ENCODE measurements at regions not wholly inside any gene's neighbourhood (a gene's known extent, or its start where the extent isn't known, plus 50 kb on each side); places are given as distances from the start of the nearest gene placed in this dataset.

DNA sequence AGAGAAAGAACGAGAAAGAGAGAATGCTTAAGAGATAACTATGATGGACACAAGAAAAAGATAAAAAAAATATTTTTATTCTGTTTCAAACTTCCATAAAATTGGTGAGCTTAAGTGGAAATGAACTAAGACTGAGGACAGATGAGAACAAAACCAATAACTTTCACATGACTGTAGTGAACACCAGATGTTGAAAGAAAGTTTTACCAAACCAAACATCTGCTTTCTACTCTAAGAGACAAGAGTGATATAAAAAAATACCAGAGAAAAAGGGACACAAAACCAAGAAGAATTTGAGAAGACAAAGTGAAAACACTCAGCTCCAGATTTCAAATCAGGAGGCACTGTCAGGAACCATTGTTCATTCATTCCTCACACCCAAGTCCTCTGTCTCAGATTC is 147.9 kb downstream of the IMPG2 start:
- Histone ChIP-seq H3K4me3 (ENCODE audit: low read depth in 1 of 2, low read length in 2 of 2) (no peak overlapping the region), H3K4me1 (ENCODE audit: control insufficient read depth in 1 of 2, insufficient read depth in 2 of 2, low read length in 2 of 2) (no peaks in the 10 kb centered on the region), H3K9me3 (ENCODE audit: control insufficient read depth in 1 of 2, low read length in 2 of 2) (no peaks in the 10 kb centered on the region), H3K9ac (ENCODE audit: low read depth in 1 of 2, low read length in 2 of 2) (no peak overlapping the region), H3K27me3 (ENCODE audit: control insufficient read depth in 1 of 2, insufficient read depth in 2 of 2, low read length in 2 of 2) (no peaks in the 10 kb centered on the region), H3K36me3 (ENCODE audit: control insufficient read depth in 1 of 2, insufficient read depth in 2 of 2, low read length in 2 of 2) (no peaks in the 10 kb centered on the region), H3K27ac (ENCODE audit: low read depth, low read length) (no peak overlapping the region)

GRCh38 chr3:101171681-101172191 is 148.6 kb downstream of the IMPG2 start:
- Histone ChIP-seq H3K27me3 (ENCODE audit: control insufficient read depth in 1 of 2, insufficient read depth in 2 of 2, low read length in 2 of 2) (no peaks in the 10 kb centered on the region), H3K27ac (ENCODE audit: low read depth, low read length) (no peak overlapping the region), H3K4me3 (ENCODE audit: low read depth in 1 of 2, low read length in 2 of 2) (no peak overlapping the region), H3K36me3 (ENCODE audit: control insufficient read depth in 1 of 2, insufficient read depth in 2 of 2, low read length in 2 of 2) (no peaks in the 10 kb centered on the region), H3K4me1 (ENCODE audit: control insufficient read depth in 1 of 2, insufficient read depth in 2 of 2, low read length in 2 of 2) (no peaks in the 10 kb centered on the region), H3K9ac (ENCODE audit: low read depth in 1 of 2, low read length in 2 of 2) (no peak overlapping the region), H3K9me3 (ENCODE audit: control insufficient read depth in 1 of 2, low read length in 2 of 2) (no peaks in the 10 kb centered on the region)

GRCh38 chr3:101170806-101171558 is 149.4 kb downstream of the IMPG2 start:
- H3K36me3 ChIP-seq (ENCODE audit: control insufficient read depth in 1 of 2, insufficient read depth in 2 of 2, low read length in 2 of 2): no peaks in the 10 kb centered on the region
- H3K9ac ChIP-seq (ENCODE audit: low read depth in 1 of 2, low read length in 2 of 2): no peak overlapping the region
- no peak overlapping the region for H3K4me3 ChIP-seq (ENCODE audit: low read depth in 1 of 2, low read length in 2 of 2)
- no peaks in the 10 kb centered on the region for H3K27me3 ChIP-seq (ENCODE audit: control insufficient read depth in 1 of 2, insufficient read depth in 2 of 2, low read length in 2 of 2)
- no peaks in the 10 kb centered on the region for H3K4me1 ChIP-seq (ENCODE audit: control insufficient read depth in 1 of 2, insufficient read depth in 2 of 2, low read length in 2 of 2)
- H3K9me3 ChIP-seq (ENCODE audit: control insufficient read depth in 1 of 2, low read length in 2 of 2): no peaks in the 10 kb centered on the region
- no peak overlapping the region for H3K27ac ChIP-seq (ENCODE audit: low read depth, low read length)

GRCh38 chr3:101170062-101170771 is 150.2 kb downstream of the IMPG2 start:
- no peaks in the 10 kb centered on the region for H3K36me3 ChIP-seq (ENCODE audit: control insufficient read depth in 1 of 2, insufficient read depth in 2 of 2, low read length in 2 of 2)
- no peaks in the 10 kb centered on the region for H3K9me3 ChIP-seq (ENCODE audit: control insufficient read depth in 1 of 2, low read length in 2 of 2)
- H3K27ac ChIP-seq (ENCODE audit: low read depth, low read length): no peak overlapping the region
- no peak overlapping the region for H3K9ac ChIP-seq (ENCODE audit: low read depth in 1 of 2, low read length in 2 of 2)
- H3K27me3 ChIP-seq (ENCODE audit: control insufficient read depth in 1 of 2, insufficient read depth in 2 of 2, low read length in 2 of 2): no peaks in the 10 kb centered on the region
- H3K4me1 ChIP-seq (ENCODE audit: control insufficient read depth in 1 of 2, insufficient read depth in 2 of 2, low read length in 2 of 2): no peaks in the 10 kb centered on the region
- no peak overlapping the region for H3K4me3 ChIP-seq (ENCODE audit: low read depth in 1 of 2, low read length in 2 of 2)

DNA sequence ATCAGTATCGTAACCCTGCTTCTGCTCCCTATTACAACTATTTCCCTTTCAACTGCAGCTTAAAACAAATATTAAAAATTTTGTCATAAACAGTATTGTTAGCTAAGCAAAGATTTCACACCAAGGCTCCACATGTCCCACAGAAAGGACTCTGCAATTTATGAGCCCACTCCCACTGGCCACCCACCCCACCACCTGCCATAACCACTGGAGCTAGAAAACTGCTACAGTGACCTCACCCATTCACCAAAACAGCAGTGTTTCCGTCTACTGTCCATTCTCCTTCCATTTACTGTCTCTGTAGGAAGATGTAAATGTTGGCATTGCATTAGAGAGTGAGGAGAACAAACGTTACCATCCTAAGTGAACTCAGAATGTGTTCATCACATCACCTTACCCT is 150.9 kb downstream of the IMPG2 start:
- Histone ChIP-seq H3K27ac (ENCODE audit: low read depth, low read length) (no peak overlapping the region), H3K4me1 (ENCODE audit: control insufficient read depth in 1 of 2, insufficient read depth in 2 of 2, low read length in 2 of 2) (no peaks in the 10 kb centered on the region), H3K27me3 (ENCODE audit: control insufficient read depth in 1 of 2, insufficient read depth in 2 of 2, low read length in 2 of 2) (no peaks in the 10 kb centered on the region), H3K4me3 (ENCODE audit: low read depth in 1 of 2, low read length in 2 of 2) (no peak overlapping the region), H3K36me3 (ENCODE audit: control insufficient read depth in 1 of 2, insufficient read depth in 2 of 2, low read length in 2 of 2) (no peaks in the 10 kb centered on the region), H3K9me3 (ENCODE audit: control insufficient read depth in 1 of 2, low read length in 2 of 2) (no peaks in the 10 kb centered on the region), H3K9ac (ENCODE audit: low read depth in 1 of 2, low read length in 2 of 2) (no peak overlapping the region)

- Histone ChIP-seq H3K27me3 (ENCODE audit: control insufficient read depth in 1 of 2, insufficient read depth in 2 of 2, low read length in 2 of 2) (no peaks in the 10 kb centered on the region), H3K36me3 (ENCODE audit: control insufficient read depth in 1 of 2, insufficient read depth in 2 of 2, low read length in 2 of 2) (no peaks in the 10 kb centered on the region), H3K9ac (ENCODE audit: low read depth in 1 of 2, low read length in 2 of 2) (no peak overlapping the region), H3K4me1 (ENCODE audit: control insufficient read depth in 1 of 2, insufficient read depth in 2 of 2, low read length in 2 of 2) (no peaks in the 10 kb centered on the region), H3K27ac (ENCODE audit: low read depth, low read length) (no peak overlapping the region), H3K9me3 (ENCODE audit: control insufficient read depth in 1 of 2, low read length in 2 of 2) (no peaks in the 10 kb centered on the region), H3K4me3 (ENCODE audit: low read depth in 1 of 2, low read length in 2 of 2) (no peak overlapping the region)
Measured at GRCh38 chr3:101167376-101167775, 153.0 kb downstream of the IMPG2 start.

GRCh38 chr3:101166150-101166549 is 154.2 kb downstream of the IMPG2 start:
- no peak overlapping the region for H3K27ac ChIP-seq (ENCODE audit: low read depth, low read length)
- H3K9me3 ChIP-seq (ENCODE audit: control insufficient read depth in 1 of 2, low read length in 2 of 2): no peaks in the 10 kb centered on the region
- no peak overlapping the region for H3K9ac ChIP-seq (ENCODE audit: low read depth in 1 of 2, low read length in 2 of 2)
- no peaks in the 10 kb centered on the region for H3K4me1 ChIP-seq (ENCODE audit: control insufficient read depth in 1 of 2, insufficient read depth in 2 of 2, low read length in 2 of 2)
- H3K27me3 ChIP-seq (ENCODE audit: control insufficient read depth in 1 of 2, insufficient read depth in 2 of 2, low read length in 2 of 2): no peaks in the 10 kb centered on the region
- no peak overlapping the region for H3K4me3 ChIP-seq (ENCODE audit: low read depth in 1 of 2, low read length in 2 of 2)
- H3K36me3 ChIP-seq (ENCODE audit: control insufficient read depth in 1 of 2, insufficient read depth in 2 of 2, low read length in 2 of 2): no peaks in the 10 kb centered on the region

DNA sequence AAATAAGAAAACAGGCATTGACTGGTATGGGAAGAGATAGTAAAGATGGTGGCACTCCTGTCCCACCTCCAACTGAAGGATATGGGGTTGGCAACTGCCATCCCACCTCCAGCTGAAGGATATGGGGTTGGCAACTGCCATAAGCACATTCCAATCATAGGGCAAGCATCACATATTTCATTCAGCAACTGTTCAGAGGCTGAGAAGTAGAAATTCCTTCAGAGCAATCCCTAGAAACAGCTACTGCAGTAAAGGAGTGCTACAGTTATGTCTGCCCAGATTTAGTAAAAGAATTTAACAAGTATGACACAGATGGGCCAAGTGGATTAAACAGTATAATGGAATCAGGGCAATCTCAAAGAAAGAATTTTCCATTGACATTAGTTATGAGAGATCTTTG is 156.8 kb downstream of the IMPG2 start:
- Histone ChIP-seq H3K27me3 (ENCODE audit: control insufficient read depth in 1 of 2, insufficient read depth in 2 of 2, low read length in 2 of 2) (no peaks in the 10 kb centered on the region), H3K4me1 (ENCODE audit: control insufficient read depth in 1 of 2, insufficient read depth in 2 of 2, low read length in 2 of 2) (no peaks in the 10 kb centered on the region), H3K9me3 (ENCODE audit: control insufficient read depth in 1 of 2, low read length in 2 of 2) (no peaks in the 10 kb centered on the region), H3K9ac (ENCODE audit: low read depth in 1 of 2, low read length in 2 of 2) (no peak overlapping the region), H3K4me3 (ENCODE audit: low read depth in 1 of 2, low read length in 2 of 2) (no peak overlapping the region), H3K27ac (ENCODE audit: low read depth, low read length) (no peak overlapping the region), H3K36me3 (ENCODE audit: control insufficient read depth in 1 of 2, insufficient read depth in 2 of 2, low read length in 2 of 2) (no peaks in the 10 kb centered on the region)

DNA sequence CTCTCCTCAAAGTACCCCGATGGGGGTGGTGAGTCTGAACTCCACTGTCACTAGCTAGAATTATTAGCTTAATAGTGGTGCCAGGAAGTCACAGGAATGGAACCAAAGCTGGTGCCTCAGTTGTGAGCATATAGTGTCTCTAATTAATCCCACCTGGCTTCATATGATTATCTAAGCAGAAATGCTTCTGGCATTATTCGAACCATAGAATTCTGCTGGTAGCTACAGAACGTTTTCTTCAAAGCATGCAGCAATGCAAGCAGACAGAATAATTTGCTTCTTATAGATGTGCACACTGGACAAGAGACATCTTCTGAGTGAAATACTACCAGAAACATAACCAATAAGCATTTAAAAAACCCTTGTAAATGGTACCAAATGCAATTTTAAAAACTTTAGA is 160.9 kb downstream of the IMPG2 start:
- H3K27me3 ChIP-seq (ENCODE audit: control insufficient read depth in 1 of 2, insufficient read depth in 2 of 2, low read length in 2 of 2): no peaks in the 10 kb centered on the region
- no peak overlapping the region for H3K9ac ChIP-seq (ENCODE audit: low read depth in 1 of 2, low read length in 2 of 2)
- H3K9me3 ChIP-seq (ENCODE audit: control insufficient read depth in 1 of 2, low read length in 2 of 2): no peaks in the 10 kb centered on the region
- H3K4me3 ChIP-seq (ENCODE audit: low read depth in 1 of 2, low read length in 2 of 2): no peak overlapping the region
- no peak overlapping the region for H3K27ac ChIP-seq (ENCODE audit: low read depth, low read length)
- H3K36me3 ChIP-seq (ENCODE audit: control insufficient read depth in 1 of 2, insufficient read depth in 2 of 2, low read length in 2 of 2): no peaks in the 10 kb centered on the region
- H3K4me1 ChIP-seq (ENCODE audit: control insufficient read depth in 1 of 2, insufficient read depth in 2 of 2, low read length in 2 of 2): no peaks in the 10 kb centered on the region

GRCh38 chr3:101158374-101158773 is 162.0 kb downstream of the IMPG2 start:
- no peaks in the 10 kb centered on the region for H3K9me3 ChIP-seq (ENCODE audit: control insufficient read depth in 1 of 2, low read length in 2 of 2)
- H3K36me3 ChIP-seq (ENCODE audit: control insufficient read depth in 1 of 2, insufficient read depth in 2 of 2, low read length in 2 of 2): no peaks in the 10 kb centered on the region
- no peak overlapping the region for H3K9ac ChIP-seq (ENCODE audit: low read depth in 1 of 2, low read length in 2 of 2)
- no peak overlapping the region for H3K27ac ChIP-seq (ENCODE audit: low read depth, low read length)
- no peaks in the 10 kb centered on the region for H3K27me3 ChIP-seq (ENCODE audit: control insufficient read depth in 1 of 2, insufficient read depth in 2 of 2, low read length in 2 of 2)
- no peaks in the 10 kb centered on the region for H3K4me1 ChIP-seq (ENCODE audit: control insufficient read depth in 1 of 2, insufficient read depth in 2 of 2, low read length in 2 of 2)
- no peak overlapping the region for H3K4me3 ChIP-seq (ENCODE audit: low read depth in 1 of 2, low read length in 2 of 2)
